PC-9 (cell line): ENCODE measurements at regions not wholly inside any gene's neighbourhood (a gene's known extent, or its start where the extent isn't known, plus 50 kb on each side); places are given as distances from the start of the nearest gene placed in this dataset.

Source experiments
- BruUV-seq: library from RNA; stranded (reverse); fragments of 400-500 nt; replicated peaks from 2 replicates; lab custom pipeline; 2021; lab: Mats Ljungman, UMichigan
- CTCF ChIA-PET: fragments of 300-600 bp; sonication (Branson Sonifier 250); formaldehyde crosslinking; loops from one replicate; lab custom pipeline; 2022; ENCODE audit warnings: antibody characterized with exemption; lab: Charles Lee
- POLR2A ChIA-PET: fragments of 300-600 bp; sonication (Branson Sonifier 250); formaldehyde crosslinking; loops from one replicate; lab custom pipeline; 2022; ENCODE audit warnings: antibody characterized with exemption; ENCODE audit not compliant: unreplicated experiment; lab: Charles Lee
- DNase-seq, 2 experiments: peaks; one replicate each; pipeline versions ENCODE4 v3.0.0 to v3.0.0-alpha.2; 2015 to 2022; ENCODE audit warnings: mixed read lengths in 1 of 2
- H2AFZ ChIP-seq: fragments of 200-600 bp; sonication (generic); 2 replicates; pipeline ENCODE4 v1.8.1; 2017; ENCODE audit warnings: antibody characterized with exemption
- H3F3A ChIP-seq: fragments of 200-600 bp; sonication (generic); 2 replicates; pipeline ENCODE4 v1.8.1; 2017; ENCODE audit warnings: antibody characterized with exemption, mild to moderate bottlenecking, low read depth; ENCODE audit not compliant: insufficient read depth
- H3K27ac ChIP-seq: fragments of 200-600 bp; sonication (generic); 2 replicates; pipeline ENCODE4 v1.6.1; 2016; ENCODE audit warnings: mixed run types
- H3K27me3 ChIP-seq: fragments of 200-600 bp; sonication (generic); 2 replicates; pipeline ENCODE4 v1.6.1; 2016; ENCODE audit warnings: low read depth, mixed run types; ENCODE audit not compliant: insufficient read depth
- H3K36me3 ChIP-seq: fragments of 200-600 bp; sonication (generic); 2 replicates; pipeline ENCODE4 v1.6.1; 2016; ENCODE audit warnings: low read depth, mixed run types
- H3K4me1 ChIP-seq: fragments of 200-600 bp; sonication (generic); replicated peaks from 2 replicates; pipeline ENCODE4 v1.6.1; 2016; ENCODE audit warnings: mixed run types; ENCODE audit not compliant: insufficient read depth
- H3K4me2 ChIP-seq: fragments of 200-600 bp; sonication (generic); 2 replicates; pipeline ENCODE4 v1.6.1; 2017; ENCODE audit warnings: mixed run types
- H3K4me3 ChIP-seq: fragments of 200-600 bp; sonication (generic); 2 replicates; pipeline ENCODE4 v1.6.1; 2016; ENCODE audit warnings: mixed run types
- H3K79me2 ChIP-seq: fragments of 200-600 bp; sonication (generic); 2 replicates; pipeline ENCODE4 v1.6.1; 2017; ENCODE audit warnings: low read depth, mixed run types
- H3K9me2 ChIP-seq: fragments of 200-600 bp; sonication (generic); 2 replicates; pipeline ENCODE4 v1.8.1; 2017; ENCODE audit warnings: mild to moderate bottlenecking; ENCODE audit not compliant: insufficient read depth
- H3K9me3 ChIP-seq: fragments of 200-600 bp; sonication (generic); 2 replicates; pipeline ENCODE4 v1.8.1; 2016; ENCODE audit warnings: low read depth; ENCODE audit not compliant: insufficient read depth
- H4K20me1 ChIP-seq: fragments of 200-600 bp; sonication (generic); 2 replicates; pipeline ENCODE4 v1.8.1; 2017; ENCODE audit not compliant: insufficient read depth
- CTCF ChIP-seq: fragments of 200-600 bp; sonication (generic); conservative IDR thresholded peaks from 2 replicates; pipeline ENCODE4 v1.6.1; 2017; ENCODE audit warnings: mixed run types, antibody characterized with exemption, mild to moderate bottlenecking, moderate library complexity
- EZH2 ChIP-seq: fragments of 200-600 bp; sonication (generic); IDR thresholded peaks from 2 replicates; pipeline ENCODE4 v1.8.0; 2017; ENCODE audit warnings: antibody characterized with exemption, low read depth
- intact Hi-C: fragments of 100-400 bp; cut with micrococcal nuclease; formaldehyde crosslinking; loops from one replicate; pipeline ENCODE4 v1.10.0; 2022; ENCODE audit not compliant: unreplicated experiment

GRCh38 chr7:153406486-153406872 lies 645.7 kb upstream of the DPP6 start:
- intact Hi-C loops, result no loop called here
- no peaks in the 10 kb centered on the region for H3F3A ChIP-seq
- H2AFZ ChIP-seq, result no peak overlapping the region
- no peaks in the 10 kb centered on the region for H3K36me3 ChIP-seq
- H3K9me3 ChIP-seq, result no peaks in the 10 kb centered on the region
- peaks cover 46% of the 10 kb centered on the region for H3K27me3 ChIP-seq
- H4K20me1 ChIP-seq, result no peaks in the 10 kb centered on the region
- no peak overlapping the region for H3K27ac ChIP-seq
- H3K4me3 ChIP-seq, result no peak overlapping the region
- H3K4me1 ChIP-seq, result no peaks in the 10 kb centered on the region
- POLR2A ChIA-PET, result no interaction called here
- no peaks in the 10 kb centered on the region for H3K79me2 ChIP-seq
- BruUV-seq, result no TSS peak
- TF ChIP-seq EZH2, result no peak
- TF ChIP-seq CTCF, result no peak
- CTCF ChIA-PET, result no interaction called here
- H3K4me2 ChIP-seq, result no peak overlapping the region
- DNase-seq, result no peak
- no peaks in the 10 kb centered on the region for H3K9me2 ChIP-seq

GRCh38 chr7:153407291-153408046 lies 644.7 kb upstream of the DPP6 start:
- no TSS peak for BruUV-seq
- intact Hi-C loops, result no loop called here
- POLR2A ChIA-PET, result no interaction called here

More at GRCh38 chr7:153407291-153408046, 644.7 kb upstream of the DPP6 start:
- Histone ChIP-seq H3K9me3 (no peaks in the 10 kb centered on the region), H3K4me3 (no peak overlapping the region), H3F3A (no peaks in the 10 kb centered on the region), H3K4me2 (no peak overlapping the region), H3K36me3 (no peaks in the 10 kb centered on the region), H3K4me1 (no peaks in the 10 kb centered on the region), H3K79me2 (no peaks in the 10 kb centered on the region), H3K27me3 (peaks cover 52% of the 10 kb centered on the region), H4K20me1 (no peaks in the 10 kb centered on the region), H2AFZ (no peak overlapping the region), H3K9me2 (no peaks in the 10 kb centered on the region), H3K27ac (no peak overlapping the region)
- CTCF ChIA-PET, result no interaction called here
- DNase-seq, result no peak
- TF ChIP-seq EZH2 (no peak), CTCF (no peak)
